HCT116 (cell line): ENCODE measurements at regions not wholly inside any gene's neighbourhood (a gene's known extent, or its start where the extent isn't known, plus 50 kb on each side); places are given as distances from the start of the nearest gene placed in this dataset.

Experiments used
- CTCF ChIP-seq, 3 experiments: fragments of 200-600 bp in 1 of 3; sonication (generic) in 1 of 3; IDR thresholded peaks in 2 of 3; conservative IDR thresholded peaks in 1 of 3; 2 replicates each; pipeline ENCODE4 v1.5.1; 2012 to 2017; ENCODE audit warnings: low read depth in 2 of 3, low read length in 2 of 3, antibody characterized with exemption in 1 of 3, borderline replicate concordance in 1 of 3, control low read depth in 1 of 3, mild to moderate bottlenecking in 1 of 3, mixed read lengths in 1 of 3, mixed run types in 1 of 3, moderate library complexity in 1 of 3; ENCODE audit not compliant: insufficient read depth in 1 of 3
- POLR2A ChIP-seq: IDR thresholded peaks from 2 replicates; pipeline ENCODE4 v1.7.0; 2011; ENCODE audit warnings: borderline replicate concordance; ENCODE audit not compliant: insufficient read depth, insufficient read length; ENCODE audit errors: extremely low read depth
- SIN3A ChIP-seq: IDR thresholded peaks from 2 replicates; pipeline ENCODE4 v1.6.1; 2012; ENCODE audit warnings: low read depth
- SP1 ChIP-seq: IDR thresholded peaks from 2 replicates; pipeline ENCODE4 v1.6.1; 2012; ENCODE audit warnings: low read depth

- TF ChIP-seq POLR2A = no peak
- TF ChIP-seq CTCF (IDR thresholded peaks at IDR 0.05 in 2 of 3, conservative IDR thresholded peaks at IDR 0.05 in 1 of 3; ENCODE audit: borderline replicate concordance in 1 of 3, insufficient read depth in 1 of 3, low read depth in 2 of 3, low read length in 2 of 3) = no peak
- no peak for TF ChIP-seq SIN3A
- no peak for TF ChIP-seq SP1
Observed at GRCh38 chr4:186018784-186019183, 50.2 kb upstream of the TLR3 start.
